22Rv1 (cell line): ENCODE measurements at regions not wholly inside any gene's neighbourhood (a gene's known extent, or its start where the extent isn't known, plus 50 kb on each side); places are given as distances from the start of the nearest gene placed in this dataset.

Experiments used
- H3K27ac ChIP-seq: fragments of 450-650 bp; 2 replicates; pipeline ENCODE4 v1.5.1; 2017
- ZFX ChIP-seq: fragments of 450-650 bp; IDR thresholded peaks from 2 replicates; pipeline ENCODE4 v1.6.1; 2017; ENCODE audit warnings: antibody characterized with exemption, borderline replicate concordance
- TF ChIP-seq, protein P1 (sequence below): fragments of 450-650 bp; IDR thresholded peaks from 2 replicates; pipeline ENCODE4 v1.5.1; 2017; ENCODE audit warnings: mild to moderate bottlenecking

DNA sequence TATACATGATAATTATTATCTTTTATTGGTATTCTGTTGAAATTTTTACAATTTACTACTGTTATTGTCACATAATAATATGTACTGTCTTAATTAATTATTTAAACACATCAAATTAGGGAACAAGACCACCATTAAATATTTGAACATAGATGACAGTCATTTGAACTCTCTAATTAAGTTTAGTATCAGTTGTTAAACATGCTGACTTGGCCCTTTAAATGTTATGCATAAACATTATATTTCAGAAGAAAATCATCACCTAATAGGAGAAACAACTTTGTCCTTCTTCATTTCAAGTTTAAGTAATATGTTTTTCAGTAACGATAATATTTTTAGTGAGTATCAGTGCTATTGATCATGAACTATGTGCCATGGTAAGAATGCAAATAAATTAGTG lies 623.5 kb upstream of the GNPDA2 start:
- H3K27ac ChIP-seq: no peak overlapping the region
- no peak for TF ChIP-seq ZFX
- TF ChIP-seq, protein P1, sequence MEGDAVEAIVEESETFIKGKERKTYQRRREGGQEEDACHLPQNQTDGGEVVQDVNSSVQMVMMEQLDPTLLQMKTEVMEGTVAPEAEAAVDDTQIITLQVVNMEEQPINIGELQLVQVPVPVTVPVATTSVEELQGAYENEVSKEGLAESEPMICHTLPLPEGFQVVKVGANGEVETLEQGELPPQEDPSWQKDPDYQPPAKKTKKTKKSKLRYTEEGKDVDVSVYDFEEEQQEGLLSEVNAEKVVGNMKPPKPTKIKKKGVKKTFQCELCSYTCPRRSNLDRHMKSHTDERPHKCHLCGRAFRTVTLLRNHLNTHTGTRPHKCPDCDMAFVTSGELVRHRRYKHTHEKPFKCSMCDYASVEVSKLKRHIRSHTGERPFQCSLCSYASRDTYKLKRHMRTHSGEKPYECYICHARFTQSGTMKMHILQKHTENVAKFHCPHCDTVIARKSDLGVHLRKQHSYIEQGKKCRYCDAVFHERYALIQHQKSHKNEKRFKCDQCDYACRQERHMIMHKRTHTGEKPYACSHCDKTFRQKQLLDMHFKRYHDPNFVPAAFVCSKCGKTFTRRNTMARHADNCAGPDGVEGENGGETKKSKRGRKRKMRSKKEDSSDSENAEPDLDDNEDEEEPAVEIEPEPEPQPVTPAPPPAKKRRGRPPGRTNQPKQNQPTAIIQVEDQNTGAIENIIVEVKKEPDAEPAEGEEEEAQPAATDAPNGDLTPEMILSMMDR: no peak

DNA sequence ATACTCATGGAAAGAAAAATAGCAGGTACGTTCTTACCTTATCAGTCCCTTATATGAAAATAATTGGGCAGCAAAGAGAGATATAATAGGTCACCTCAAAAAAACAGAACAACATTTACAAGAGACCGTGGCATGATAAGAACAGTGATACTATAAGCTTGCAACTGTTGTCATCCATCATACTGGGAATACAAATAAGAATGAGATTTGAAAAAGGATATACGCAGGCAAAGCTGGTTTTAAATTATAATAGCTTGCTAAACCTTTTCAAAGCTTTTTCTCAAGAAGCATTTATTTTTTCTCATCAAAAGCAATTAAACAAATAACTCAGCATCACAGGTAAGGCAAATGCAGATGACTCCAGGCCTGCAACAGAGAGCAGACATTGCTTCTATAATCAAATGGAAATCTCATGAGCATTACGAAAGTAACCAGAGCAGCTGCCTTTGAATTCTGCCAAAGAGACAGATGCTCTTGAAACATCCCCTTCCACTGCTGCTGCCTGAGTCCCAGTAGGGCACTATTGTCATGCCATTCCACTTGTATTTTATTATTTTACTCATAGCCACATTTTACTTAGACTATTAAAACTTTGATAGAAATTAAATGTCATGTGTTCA lies 620.6 kb upstream of the GNPDA2 start:
- TF ChIP-seq, protein P1: no peak
- TF ChIP-seq ZFX: no peak

GRCh38 chr4:45345558-45345957 lies 619.2 kb upstream of the GNPDA2 start:
- TF ChIP-seq ZFX: no peak
- TF ChIP-seq, protein P1: no peak
- H3K27ac ChIP-seq: no peak overlapping the region

More for the DNA sequence above, 620.6 kb upstream of the GNPDA2 start:
- no peak overlapping the region for H3K27ac ChIP-seq

GRCh38 chr4:45331802-45332201 lies 605.4 kb upstream of the GNPDA2 start:
- TF ChIP-seq, protein P1: no peak
- no peak for TF ChIP-seq ZFX
- H3K27ac ChIP-seq: no peak overlapping the region

DNA sequence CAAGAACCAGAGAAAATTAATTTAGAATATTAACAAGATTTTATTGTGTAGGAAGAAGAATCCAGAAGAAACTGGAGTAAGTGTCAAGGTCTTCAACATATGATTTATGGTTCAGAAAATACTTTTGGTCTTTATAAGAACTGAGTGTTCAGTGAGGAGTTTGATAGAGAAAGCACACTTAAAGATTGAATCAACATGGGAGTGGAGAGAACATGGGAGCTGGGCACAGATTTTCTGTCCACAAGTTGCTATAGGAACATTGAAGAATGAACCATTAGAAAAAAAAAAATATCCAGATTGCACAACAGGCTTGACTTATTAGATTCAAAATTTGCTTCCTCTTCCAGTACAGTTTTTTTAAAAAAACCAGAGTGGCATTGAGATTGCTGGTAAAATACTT lies 601.2 kb upstream of the GNPDA2 start:
- TF ChIP-seq, protein P1: no peak
- TF ChIP-seq ZFX: no peak
- no peak overlapping the region for H3K27ac ChIP-seq

- H3K27ac ChIP-seq: no peak overlapping the region
- TF ChIP-seq, protein P1: no peak
- no peak for TF ChIP-seq ZFX
These were observed 598.4 kb upstream of the GNPDA2 start for GRCh38 chr4:45324455-45325417.

GRCh38 chr4:45323453-45324058 lies 597.2 kb upstream of the GNPDA2 start:
- no peak for TF ChIP-seq ZFX
- TF ChIP-seq, protein P1: no peak
- no peak overlapping the region for H3K27ac ChIP-seq
